ENCODE measurements at regions not wholly inside any gene's neighbourhood (a gene's known extent, or its start where the extent isn't known, plus 50 kb on each side); places are given as distances from the start of the nearest gene placed in this dataset.

GRCh38 chr20:50356525-50356885 is 153.7 kb upstream of the PTPN1 start:
- no peak for TF ChIP-seq POLR2A (IDR thresholded peaks at IDR 0.05; ENCODE audit: low read depth, low read length)
- no peak for TF ChIP-seq POLR2AphosphoS5 (IDR thresholded peaks at IDR 0.05; ENCODE audit: low read depth, low read length)
- TF ChIP-seq TAF1 (IDR thresholded peaks at IDR 0.05; ENCODE audit: low read depth, low read length), result no peak
- no peak for TF ChIP-seq SPI1 (IDR thresholded peaks at IDR 0.05; ENCODE audit: low read depth, low read length)
- no peak for TF ChIP-seq POU2F2 (IDR thresholded peaks at IDR 0.05; ENCODE audit: low read depth, low read length)
- TF ChIP-seq PAX5 (IDR thresholded peaks at IDR 0.05; ENCODE audit: insufficient read depth, low read length, severe bottlenecking), result no peak
